ENCODE measurements at regions not wholly inside any gene's neighbourhood (a gene's known extent, or its start where the extent isn't known, plus 50 kb on each side); places are given as distances from the start of the nearest gene placed in this dataset.
"Not testable (repeated sequence)": the region's sequence is repeated elsewhere in the genome, so short reads cannot be mapped to it uniquely, and the experiment has no call there.

- H3K27ac Mint-ChIP-seq: no peak overlapping the region
- H3K9me3 Mint-ChIP-seq: peaks cover 0 to 4% of the 10 kb centered on the region in 2 donors
- DNase-seq (ENCODE audit: low spot score in 2 of 2) (no peak), ATAC-seq (no peak)
- H3K36me3 Mint-ChIP-seq: no peaks in the 10 kb centered on the region
Observed at GRCh38 chr10:29203432-29203831, 85.4 kb upstream of the LYZL1 start.

- ATAC-seq: no peak
- peaks cover 0 to 4% of the 10 kb centered on the region in 2 donors for H3K9me3 Mint-ChIP-seq
- DNase-seq (ENCODE audit: low spot score in 2 of 2): no peak
- H3K36me3 Mint-ChIP-seq: no peaks in the 10 kb centered on the region
- H3K27ac Mint-ChIP-seq: no peak overlapping the region
Observed at GRCh38 chr10:29204070-29204800, 84.6 kb upstream of the LYZL1 start.

- Mint-ChIP-seq H3K27ac (no peak overlapping the region), H3K9me3 (peaks cover 3 to 8% of the 10 kb centered on the region in 2 donors), H3K36me3 (no peaks in the 10 kb centered on the region)
- ATAC-seq (no peak), DNase-seq (ENCODE audit: low spot score in 2 of 2) (no peak)
Observed at GRCh38 chr10:29205787-29206186, 83.1 kb upstream of the LYZL1 start.

GRCh38 chr10:29208845-29209244 is 80.0 kb upstream of the LYZL1 start:
- Mint-ChIP-seq H3K36me3 (no peaks in the 10 kb centered on the region), H3K27ac (no peak overlapping the region), H3K9me3 (peaks cover 11 to 13% of the 10 kb centered on the region in 2 donors)
- ATAC-seq (no peak), DNase-seq (ENCODE audit: low spot score in 2 of 2) (no peak)

GRCh38 chr10:29209830-29210229 is 79.0 kb upstream of the LYZL1 start:
- Mint-ChIP-seq H3K36me3 (no peaks in the 10 kb centered on the region), H3K27ac (no peak overlapping the region), H3K9me3 (peaks cover 11 to 13% of the 10 kb centered on the region in 2 donors)
- no peak for ATAC-seq
- DNase-seq (ENCODE audit: low spot score in 2 of 2): no peak

GRCh38 chr10:29210266-29210868 is 78.5 kb upstream of the LYZL1 start:
- H3K27ac Mint-ChIP-seq: no peak overlapping the region
- DNase-seq (ENCODE audit: low spot score in 2 of 2) (no peak), ATAC-seq (no peak)
- H3K9me3 Mint-ChIP-seq: peaks cover 11 to 13% of the 10 kb centered on the region in 2 donors
- H3K36me3 Mint-ChIP-seq: no peaks in the 10 kb centered on the region

GRCh38 chr10:29212597-29212996 is 76.3 kb upstream of the LYZL1 start:
- no peaks in the 10 kb centered on the region for H3K36me3 Mint-ChIP-seq
- no peak for DNase-seq (ENCODE audit: low spot score in 2 of 2)
- no peak overlapping the region for H3K27ac Mint-ChIP-seq
- H3K9me3 Mint-ChIP-seq: peaks cover 11 to 13% of the 10 kb centered on the region in 2 donors
- ATAC-seq: no peak

- Mint-ChIP-seq H3K27ac (no peak overlapping the region), H3K36me3 (no peaks in the 10 kb centered on the region), H3K9me3 (peaks cover 9 to 11% of the 10 kb centered on the region in 2 donors)
- ATAC-seq: no peak
- no peak for DNase-seq (ENCODE audit: low spot score in 2 of 2)
Observed at GRCh38 chr10:29214551-29214950, 74.3 kb upstream of the LYZL1 start.

- Mint-ChIP-seq H3K36me3 (no peaks in the 10 kb centered on the region), H3K9me3 (peaks cover 5 to 8% of the 10 kb centered on the region in 2 donors), H3K27ac (no peak overlapping the region)
- ATAC-seq (no peak), DNase-seq (ENCODE audit: low spot score in 2 of 2) (no peak)
Observed at GRCh38 chr10:29217292-29217738, 71.6 kb upstream of the LYZL1 start.

- DNase-seq (ENCODE audit: low spot score in 2 of 2) (no peak), ATAC-seq (no peak)
- Mint-ChIP-seq H3K9me3 (no peaks in the 10 kb centered on the region), H3K27ac (no peak overlapping the region), H3K36me3 (no peaks in the 10 kb centered on the region)
Observed at GRCh38 chr10:29223326-29223725, 65.5 kb upstream of the LYZL1 start.

GRCh38 chr10:29224631-29225030 is 64.2 kb upstream of the LYZL1 start:
- no peak for DNase-seq (ENCODE audit: low spot score in 2 of 2)

GRCh38 chr10:29227201-29227600 is 61.7 kb upstream of the LYZL1 start:
- H3K9me3 Mint-ChIP-seq: no peaks in the 10 kb centered on the region
- DNase-seq (ENCODE audit: low spot score in 2 of 2): no peak
- no peaks in the 10 kb centered on the region for H3K36me3 Mint-ChIP-seq
- no peak overlapping the region for H3K27ac Mint-ChIP-seq
- ATAC-seq: no peak

More at GRCh38 chr10:29224631-29225030, 64.2 kb upstream of the LYZL1 start:
- H3K9me3 Mint-ChIP-seq: no peaks in the 10 kb centered on the region
- no peaks in the 10 kb centered on the region for H3K36me3 Mint-ChIP-seq
- no peak overlapping the region for H3K27ac Mint-ChIP-seq
- no peak for ATAC-seq

GRCh38 chr10:29228562-29228961 is 60.3 kb upstream of the LYZL1 start:
- no peak for ATAC-seq
- DNase-seq (ENCODE audit: low spot score in 2 of 2): no peak
- no peak overlapping the region for H3K27ac Mint-ChIP-seq
- H3K36me3 Mint-ChIP-seq: no peaks in the 10 kb centered on the region
- no peaks in the 10 kb centered on the region for H3K9me3 Mint-ChIP-seq

GRCh38 chr10:29229258-29229705 is 59.6 kb upstream of the LYZL1 start:
- Mint-ChIP-seq H3K9me3 (no peaks in the 10 kb centered on the region), H3K27ac (no peak overlapping the region), H3K36me3 (no peaks in the 10 kb centered on the region)
- no peak for ATAC-seq
- no peak for DNase-seq (ENCODE audit: low spot score in 2 of 2)

- not testable (repeated sequence) for H3K9me3 Mint-ChIP-seq; H3K36me3 Mint-ChIP-seq; H3K27ac Mint-ChIP-seq; ATAC-seq; DNase-seq (ENCODE audit: low spot score in 2 of 2)
Observed at GRCh38 chr10:29236910-29237309, 52.0 kb upstream of the LYZL1 start.

- H3K9me3 Mint-ChIP-seq: no peaks in the 10 kb centered on the region
- no peaks in the 10 kb centered on the region for H3K36me3 Mint-ChIP-seq
- DNase-seq (ENCODE audit: low spot score in 2 of 2) (no peak), ATAC-seq (no peak)
- no peak overlapping the region for H3K27ac Mint-ChIP-seq
Observed at GRCh38 chr10:29237786-29238185, 51.1 kb upstream of the LYZL1 start.

GRCh38 chr10:29238523-29239135 is 50.2 kb upstream of the LYZL1 start:
- Mint-ChIP-seq H3K36me3 (no peaks in the 10 kb centered on the region), H3K9me3 (no peaks in the 10 kb centered on the region)
- no peak for ATAC-seq

More at GRCh38 chr10:29238523-29239135, 50.2 kb upstream of the LYZL1 start:
- no peak for DNase-seq (ENCODE audit: low spot score in 2 of 2)
- H3K27ac Mint-ChIP-seq: no peak overlapping the region

Measured in activated naive CD4-positive, alpha-beta T cell treated with anti-CD3 and anti-CD28 coated beads, Interleukin-2, amount 50 U/mL, for 72 hours (primary cell).